Fibroblast of skin of back (primary cell): ENCODE measurements at regions not wholly inside any gene's neighbourhood (a gene's known extent, or its start where the extent isn't known, plus 50 kb on each side); places are given as distances from the start of the nearest gene placed in this dataset.
A peak's percentile ranks its signal among the peaks of the same experiment; 100 is the strongest.
"Not testable (repeated sequence)": the region's sequence is repeated elsewhere in the genome, so short reads cannot be mapped to it uniquely, and the experiment has no call there.

Experiments used
- DNase-seq: peaks from one replicate; pipeline ENCODE4 v3.0.0-alpha.2; 2013

DNA sequence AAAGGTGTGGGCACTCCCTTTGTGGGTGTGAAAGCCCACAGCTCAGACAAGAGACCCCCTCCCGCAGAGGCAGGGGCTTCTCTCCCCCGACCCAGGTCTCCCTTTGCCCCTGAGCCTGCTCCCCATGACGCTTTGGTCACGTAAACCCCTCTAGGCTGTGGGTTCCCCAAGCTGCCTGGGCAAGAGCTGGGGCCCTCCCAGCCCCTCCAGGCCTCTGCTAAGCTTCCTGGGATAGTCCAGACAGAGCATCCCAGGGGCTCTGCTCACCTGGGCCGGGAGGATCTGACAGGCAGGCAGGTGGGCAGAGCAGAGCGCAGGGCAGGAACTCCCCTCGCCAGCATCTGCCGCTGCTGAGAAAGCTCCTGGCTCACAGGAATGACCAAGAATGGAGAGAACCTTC lies 177.3 kb downstream of the BANP start:
- no peak for DNase-seq

DNA sequence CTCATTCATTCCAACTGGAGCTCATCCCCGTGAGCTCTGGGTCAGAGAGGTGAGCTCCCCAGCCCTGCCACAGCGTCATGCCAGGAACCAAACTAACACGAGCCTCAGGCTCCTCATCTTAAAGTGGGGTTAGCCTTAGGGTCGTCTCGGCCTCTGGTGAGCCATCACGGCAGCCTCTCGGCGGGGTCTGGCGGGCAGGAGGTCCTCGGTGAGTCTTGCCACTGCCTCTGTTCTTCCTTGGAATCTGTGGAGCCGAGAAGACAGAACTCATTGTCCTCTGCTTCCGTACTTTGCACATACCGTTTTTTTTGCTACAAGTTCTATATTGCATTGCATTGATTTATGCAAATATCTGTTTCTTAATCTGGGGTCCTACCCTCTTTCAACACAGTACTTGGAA lies 177.9 kb downstream of the BANP start:
- not testable (repeated sequence) for DNase-seq

DNA sequence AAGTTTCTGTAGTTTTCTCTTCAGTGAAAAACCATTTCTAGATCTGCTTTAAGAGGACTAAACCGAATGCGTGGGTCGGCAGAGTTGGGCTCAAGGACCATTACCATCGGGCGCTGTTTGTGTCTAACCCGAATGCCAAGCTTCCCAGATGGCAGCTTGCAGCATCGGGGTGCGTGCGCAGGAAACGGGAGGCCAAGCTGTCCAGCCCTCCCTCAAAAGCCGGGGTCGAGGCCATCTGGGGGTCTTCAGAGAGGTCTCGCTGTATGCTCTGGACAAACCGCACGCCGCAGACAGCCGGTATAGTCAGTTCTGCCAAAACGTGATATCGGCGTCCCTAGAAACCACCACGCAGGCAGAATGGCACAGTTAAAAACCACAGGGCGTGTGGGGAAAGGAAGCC lies 178.8 kb downstream of the BANP start:
- no peak for DNase-seq

DNA sequence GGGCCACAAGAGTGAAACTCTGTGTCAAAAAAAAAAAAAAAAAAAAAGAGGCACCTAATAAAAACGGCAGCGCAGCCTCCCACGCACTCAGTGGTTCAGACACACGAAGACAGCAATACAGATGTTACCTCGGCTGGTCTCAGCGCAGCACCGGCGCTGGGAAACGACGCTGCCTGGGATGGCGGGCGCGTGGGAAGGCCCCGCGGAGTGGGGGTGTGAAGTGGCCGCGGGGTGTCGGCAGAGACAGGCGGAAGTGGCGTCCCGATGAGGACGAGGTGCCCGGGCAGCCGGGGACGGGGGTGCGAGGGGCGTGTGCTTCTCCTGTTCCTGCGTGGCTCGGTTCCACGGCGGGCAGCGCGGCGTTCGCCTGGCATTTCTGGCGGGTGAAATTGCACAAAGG lies 179.4 kb downstream of the BANP start:
- no peak for DNase-seq

DNA sequence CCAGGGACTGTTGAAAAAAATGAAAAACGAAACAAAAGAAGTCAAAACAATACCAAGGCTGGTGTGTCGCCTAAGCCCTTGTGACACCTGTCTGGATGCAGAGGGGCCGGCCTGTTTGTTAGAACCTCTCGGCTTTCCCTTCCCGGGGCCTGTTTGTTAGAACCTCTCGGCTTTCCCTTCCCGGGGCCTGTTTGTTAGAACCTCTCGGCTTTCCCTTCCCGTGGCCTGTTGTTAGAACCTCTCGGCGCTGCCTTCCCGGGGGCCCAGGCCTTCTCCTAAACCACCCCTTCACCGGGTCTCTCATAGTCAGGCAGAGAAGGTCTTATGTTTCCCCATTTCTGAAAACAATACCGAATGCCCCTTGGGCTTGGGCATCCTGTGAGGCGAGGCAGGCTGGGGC lies 180.0 kb downstream of the BANP start:
- no peak for DNase-seq

DNA sequence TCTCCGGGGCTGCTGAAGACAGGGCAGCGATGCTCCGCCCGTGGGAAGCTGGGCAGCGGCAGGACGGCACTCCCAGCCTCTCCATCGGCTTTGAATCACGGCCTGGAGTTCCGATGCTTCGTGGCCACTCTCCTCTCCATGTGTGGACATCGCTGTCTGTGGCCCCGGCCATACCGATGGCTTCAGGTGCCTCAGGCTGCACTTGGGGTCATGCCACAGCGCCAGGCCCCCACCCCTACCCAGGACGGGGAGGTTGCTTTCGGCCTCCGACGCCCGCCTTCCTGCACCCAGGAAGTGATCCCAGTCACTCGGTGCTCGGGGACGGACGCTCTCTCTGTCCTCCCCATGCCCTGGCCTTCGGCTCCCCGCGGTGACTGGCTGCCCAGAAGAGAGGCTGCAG lies 180.7 kb downstream of the BANP start:
- DNase-seq = no peak

DNA sequence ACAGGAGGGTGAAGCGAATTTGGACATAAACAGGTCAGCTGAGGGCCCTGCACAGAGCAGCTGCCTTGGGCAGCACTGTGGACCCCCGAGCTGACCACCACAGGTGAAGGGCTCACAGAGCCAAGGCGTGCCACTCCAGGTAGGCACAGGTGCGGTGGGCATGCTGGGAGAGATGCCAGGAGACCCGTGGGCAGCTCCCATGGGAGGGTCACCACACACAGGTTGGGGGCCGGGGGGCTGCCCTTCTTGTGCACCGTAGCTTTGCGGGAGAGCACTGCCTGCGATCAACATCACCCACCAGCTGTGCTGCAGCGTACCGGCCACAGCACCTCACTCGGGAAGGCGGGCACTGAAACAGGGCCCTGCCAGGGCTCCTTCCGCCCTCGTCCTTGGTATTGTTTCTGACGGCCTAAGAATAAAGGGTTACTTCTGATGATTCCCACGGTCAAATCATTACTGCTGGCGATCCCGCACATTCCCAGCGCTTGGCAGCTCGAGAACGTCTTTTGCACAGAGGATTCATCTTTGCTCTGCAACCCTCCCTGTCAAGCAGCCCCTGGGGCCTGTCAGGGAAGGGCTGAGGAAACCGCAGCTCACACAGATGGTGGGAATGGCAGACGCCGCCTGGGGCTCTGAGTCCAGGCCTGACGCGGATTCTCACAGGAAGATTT lies 181.7 kb downstream of the BANP start:
- DNase-seq = peak; percentile 32

DNA sequence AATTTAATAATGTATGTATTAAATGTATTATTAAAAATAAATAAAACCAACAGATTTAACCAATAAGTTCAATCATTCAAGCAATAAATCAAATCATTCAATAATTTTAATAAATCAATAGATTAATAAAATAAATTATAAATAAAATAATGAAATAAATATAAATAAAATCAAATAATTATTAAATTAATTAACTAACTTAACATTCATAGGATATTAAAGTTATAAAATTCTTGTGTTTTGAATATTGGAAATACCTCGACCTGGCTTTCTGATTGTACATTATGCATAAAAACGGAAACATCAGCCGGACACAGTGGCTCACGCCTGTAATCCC lies 182.2 kb downstream of the BANP start:
- DNase-seq = no peak

DNA sequence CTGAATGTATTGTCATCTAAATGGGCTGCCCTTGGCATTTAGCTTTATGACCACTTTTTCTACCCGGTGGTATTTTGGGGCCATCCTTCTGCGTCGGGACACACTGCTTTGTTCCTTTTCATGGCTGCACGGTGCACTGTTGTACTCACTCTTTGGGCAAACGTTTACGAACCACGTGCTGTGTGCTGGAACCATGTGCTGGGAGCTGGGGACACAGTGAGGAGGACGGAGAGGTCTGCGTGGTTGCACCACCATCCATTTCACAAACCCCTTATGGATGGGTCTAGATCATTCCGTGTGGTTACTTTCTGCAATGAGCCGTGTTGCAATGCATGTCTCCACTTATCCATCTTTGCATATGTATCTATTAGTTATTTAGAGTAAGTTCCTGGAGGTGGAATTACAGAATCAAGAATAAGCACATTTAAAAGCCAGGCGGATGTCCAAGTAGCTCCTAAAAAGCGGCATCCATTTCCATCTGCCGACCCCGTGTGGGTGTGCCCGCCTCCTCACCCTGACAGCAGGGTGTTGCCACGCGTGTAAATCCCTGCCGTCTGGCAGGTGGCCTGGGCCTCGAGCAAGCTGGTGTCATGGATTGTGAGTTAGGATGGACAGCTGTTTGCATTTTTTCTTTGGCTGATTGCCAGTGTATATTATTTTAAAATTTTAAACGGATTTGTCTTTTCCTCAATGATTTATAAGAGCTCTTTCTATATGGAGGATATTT lies 183.1 kb downstream of the BANP start:
- DNase-seq = not testable (repeated sequence)

DNA sequence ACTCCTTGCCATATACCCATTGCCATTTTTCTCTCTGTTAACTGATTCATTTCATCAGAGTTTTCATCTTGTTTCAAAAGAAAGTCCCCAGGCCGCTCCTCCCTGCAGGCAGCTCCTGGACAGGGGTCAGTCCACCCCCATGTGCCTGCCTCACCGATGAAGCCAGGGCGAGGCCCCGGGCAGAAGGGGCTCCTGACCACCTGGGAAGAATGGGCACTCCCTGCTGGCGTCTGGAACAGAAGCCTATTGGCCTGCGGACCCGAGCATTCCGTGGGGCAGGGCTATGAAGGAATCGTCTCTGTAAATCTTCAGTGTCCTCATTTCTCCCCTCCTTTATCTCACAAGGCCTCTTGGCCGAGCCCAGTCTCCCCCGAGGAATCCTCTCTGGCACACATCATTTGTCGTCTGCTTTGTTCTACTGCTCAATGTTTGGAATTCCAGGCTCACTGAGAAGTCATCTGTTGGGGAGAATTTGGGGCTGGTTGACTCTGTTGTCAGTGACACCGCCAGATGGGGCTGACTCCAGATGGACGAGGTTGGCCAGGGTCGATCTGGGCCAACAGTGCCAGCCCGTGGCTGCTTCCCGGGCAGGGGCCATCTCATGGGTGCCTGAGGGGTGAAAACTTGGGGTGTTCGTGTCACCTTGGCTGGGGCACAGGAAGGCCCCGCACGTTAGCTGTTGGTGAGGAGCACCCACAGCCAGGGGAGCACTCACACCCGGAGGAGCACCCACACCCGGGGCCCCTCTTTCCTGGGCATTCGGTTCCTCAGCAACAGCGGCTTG lies 183.9 kb downstream of the BANP start:
- DNase-seq = peak; percentile 24

DNA sequence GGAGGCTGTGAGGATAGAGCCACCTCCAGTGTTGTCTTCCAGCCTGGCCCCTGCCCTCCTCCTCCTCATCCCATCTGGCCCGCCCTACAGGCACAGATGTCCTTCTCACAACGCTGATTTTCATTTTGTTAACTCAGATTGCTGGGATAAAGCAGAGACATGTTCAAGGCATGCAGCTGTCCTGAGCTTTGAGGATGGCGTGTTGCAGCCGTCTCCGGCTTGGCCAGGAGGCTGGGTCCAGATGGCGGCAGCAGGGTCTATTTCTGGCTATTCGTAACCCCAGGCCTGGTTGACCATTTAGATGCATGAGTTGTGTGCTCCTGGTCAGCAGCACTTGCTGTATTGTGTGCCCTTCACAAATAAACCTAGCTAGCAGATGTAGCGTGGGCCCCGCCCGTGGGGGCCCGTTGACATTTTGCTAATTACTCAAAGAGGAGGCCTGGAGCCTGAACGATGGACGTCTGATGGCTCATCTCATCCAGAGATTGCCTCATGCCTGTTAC lies 185.0 kb downstream of the BANP start:
- not testable (repeated sequence) for DNase-seq

DNA sequence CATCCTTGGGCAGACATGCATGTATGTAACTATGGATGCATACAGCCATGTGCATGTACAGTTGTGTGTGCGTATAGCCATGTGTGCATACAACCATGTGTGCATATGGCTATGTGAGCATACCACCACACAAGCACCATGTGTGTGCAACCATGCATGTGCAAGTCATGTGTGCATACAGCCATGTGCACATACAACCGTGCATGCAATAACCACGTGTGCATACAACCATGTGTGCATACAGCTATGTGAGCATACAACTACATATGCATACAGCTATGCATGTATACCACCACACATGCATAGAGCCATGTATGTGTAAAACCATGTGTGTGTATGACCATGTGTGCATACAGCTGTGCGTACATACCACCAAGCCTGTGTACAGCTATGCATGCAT lies 185.7 kb downstream of the BANP start:
- DNase-seq = not testable (repeated sequence)

DNA sequence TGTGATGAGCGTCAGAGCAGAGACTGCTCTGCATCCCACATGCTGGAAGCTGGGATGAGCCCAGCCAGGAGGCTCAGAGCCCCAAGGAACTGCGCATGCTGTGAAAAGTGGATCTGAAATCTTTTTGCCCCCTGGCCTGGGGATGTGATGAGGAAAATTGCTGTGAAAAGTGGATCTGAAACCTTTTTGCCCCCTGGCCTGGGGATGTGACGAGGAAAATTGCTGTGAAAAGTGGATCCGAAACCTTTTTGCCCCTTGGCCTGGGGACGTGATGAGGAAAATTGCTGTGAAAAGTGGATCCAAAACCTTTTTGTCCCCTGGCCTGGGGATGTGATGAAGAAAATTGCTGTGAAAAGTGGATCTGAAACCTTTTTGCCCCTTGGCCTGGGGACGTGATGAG lies 187.9 kb downstream of the BANP start:
- DNase-seq = not testable (repeated sequence)

DNA sequence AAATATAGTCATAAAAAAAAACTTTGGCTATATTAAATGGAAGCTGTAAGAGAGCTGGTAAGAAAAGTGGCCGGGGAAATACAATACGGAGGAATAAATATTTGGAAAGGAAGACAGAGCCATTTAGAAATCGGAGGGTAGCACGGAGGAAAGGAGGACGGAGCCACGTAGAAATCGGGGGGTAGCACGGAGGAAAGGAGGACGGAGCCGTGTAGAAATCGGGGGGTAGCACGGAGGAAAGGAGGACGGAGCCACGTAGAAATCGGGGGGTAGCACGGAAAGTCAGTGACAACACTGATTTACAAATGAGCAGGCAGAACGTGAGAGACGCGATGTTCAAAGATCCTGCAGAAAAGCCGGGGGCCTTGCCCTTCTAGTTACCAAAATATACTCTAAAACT lies 189.0 kb downstream of the BANP start:
- not testable (repeated sequence) for DNase-seq

DNA sequence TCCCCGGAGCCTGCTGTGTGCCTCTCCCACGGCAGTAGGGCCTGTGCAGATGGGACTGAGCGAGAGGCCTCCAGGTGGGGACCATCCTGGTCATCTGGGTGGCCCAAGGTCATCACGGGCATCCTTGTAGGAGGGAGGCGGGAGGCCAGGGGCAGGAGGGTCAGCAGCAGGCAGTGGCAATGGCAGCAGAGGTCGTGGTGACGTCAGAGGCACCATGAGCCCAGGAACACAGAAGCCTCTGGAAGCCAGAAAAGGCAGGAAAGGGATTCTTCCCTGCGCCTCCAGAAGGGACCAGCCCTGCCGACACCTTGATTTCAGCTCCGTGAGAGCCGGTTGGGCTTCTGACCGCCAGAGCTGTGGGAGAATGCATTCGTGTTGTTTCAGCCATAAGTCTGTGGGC lies 190.3 kb downstream of the BANP start:
- DNase-seq = no peak

DNA sequence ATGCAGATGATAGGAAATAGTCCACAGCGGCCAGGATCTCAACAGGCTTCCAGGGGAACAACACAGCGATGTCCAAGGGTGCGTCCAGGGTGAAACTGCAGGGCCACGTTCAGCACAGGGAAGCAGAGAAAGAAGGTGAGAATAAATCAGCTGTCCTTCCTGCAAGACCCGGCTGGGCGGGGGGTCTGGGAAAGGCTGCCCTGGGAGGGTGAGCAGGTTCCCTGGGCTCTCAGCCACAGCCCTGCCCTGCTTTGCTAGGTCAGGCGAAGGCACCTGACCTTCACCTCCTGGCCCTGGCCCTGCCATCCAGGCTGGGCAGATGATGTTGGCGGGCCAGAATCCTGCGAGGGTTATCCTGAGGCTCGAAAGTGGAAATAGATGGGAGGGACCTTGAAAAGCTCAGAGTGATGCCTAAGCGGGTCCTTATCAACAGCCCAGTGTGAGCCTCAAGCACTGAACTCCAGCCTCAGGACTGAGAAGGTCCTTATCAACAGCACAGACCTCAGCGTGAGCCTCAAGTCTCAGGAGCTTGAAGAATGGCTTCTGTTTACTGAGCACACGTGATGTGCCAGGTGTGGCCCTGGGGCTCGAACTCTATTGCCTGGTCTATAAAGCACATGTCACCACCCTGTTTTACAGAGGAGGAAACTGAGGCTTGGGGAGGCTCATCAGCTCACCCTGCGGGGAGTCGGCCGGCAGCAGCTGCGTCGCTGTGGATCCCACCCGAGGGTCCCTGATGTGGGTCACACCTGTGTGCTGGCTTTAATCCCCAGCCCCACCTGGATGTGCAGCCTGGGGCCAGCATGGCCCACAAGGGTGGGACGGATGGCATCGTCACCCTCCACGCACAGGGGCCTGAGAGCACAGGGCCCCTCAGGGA lies 191.1 kb downstream of the BANP start:
- not testable (repeated sequence) for DNase-seq

DNA sequence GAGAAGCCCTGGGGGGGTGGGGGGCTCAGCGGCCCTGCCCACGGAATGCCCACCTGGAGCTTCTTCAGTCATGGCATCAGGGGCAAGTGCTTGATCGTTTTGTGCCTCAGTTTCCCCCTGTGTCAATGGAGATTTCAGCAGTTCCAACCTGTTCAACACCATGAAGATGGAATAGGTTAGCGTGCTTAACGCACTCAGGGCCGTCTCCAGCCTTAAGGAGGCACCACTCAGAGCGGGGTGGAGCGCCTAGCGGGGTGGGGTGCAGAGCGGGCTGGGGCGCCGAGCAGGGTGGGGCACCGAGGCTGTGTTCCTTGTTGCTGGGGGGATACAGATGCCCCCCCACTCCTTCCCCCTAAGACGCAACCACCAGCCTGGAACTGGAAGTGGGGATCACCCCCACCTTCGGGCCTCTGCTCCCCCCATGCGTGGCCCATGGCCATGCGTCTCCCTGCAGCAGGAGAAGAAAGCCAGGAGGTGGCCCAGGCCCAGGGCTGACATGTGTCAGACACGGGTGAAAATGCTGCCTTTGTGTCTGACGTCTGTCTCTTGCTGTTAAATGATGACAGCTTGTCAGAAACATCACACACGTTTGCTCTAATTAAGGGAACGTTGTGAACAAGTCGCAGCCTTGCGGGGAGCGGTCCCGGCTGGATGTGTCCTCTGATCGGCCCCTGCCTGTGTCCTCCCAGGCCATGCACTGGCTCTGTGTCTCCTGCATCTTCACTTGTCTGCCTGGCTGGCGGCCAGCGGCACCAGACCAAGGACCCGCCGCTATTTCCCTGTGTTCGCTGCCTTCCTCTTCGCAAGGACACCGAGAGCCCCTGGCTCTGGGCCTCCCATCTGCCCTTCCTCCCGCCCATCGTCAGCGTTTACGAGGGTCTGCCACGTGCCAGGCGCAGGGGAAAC lies 192.1 kb downstream of the BANP start:
- not testable (repeated sequence) for DNase-seq

DNA sequence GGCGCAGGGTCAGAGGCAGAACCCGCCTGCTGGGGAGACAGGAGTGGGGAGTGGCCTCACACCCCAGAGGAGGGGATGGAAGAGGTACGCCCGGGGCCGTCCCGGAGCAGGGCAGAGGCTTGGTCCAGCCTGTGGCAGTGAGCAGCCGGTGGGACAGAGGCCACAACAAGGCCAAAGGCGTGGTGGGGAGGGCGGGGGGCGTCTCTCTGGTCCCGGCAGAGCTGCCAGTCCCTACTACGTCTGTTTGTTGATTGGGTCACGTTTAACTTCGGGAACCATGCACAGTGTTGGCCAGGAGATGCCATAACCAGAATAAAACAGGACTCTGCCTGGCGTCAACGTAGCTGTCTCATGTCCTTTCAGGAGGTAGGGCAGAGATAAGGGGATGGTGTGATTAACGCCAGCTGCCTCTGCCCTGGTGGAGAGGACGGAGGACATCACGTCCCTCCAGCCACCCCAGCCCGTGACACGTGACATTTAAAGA lies 192.8 kb downstream of the BANP start:
- no peak for DNase-seq

DNA sequence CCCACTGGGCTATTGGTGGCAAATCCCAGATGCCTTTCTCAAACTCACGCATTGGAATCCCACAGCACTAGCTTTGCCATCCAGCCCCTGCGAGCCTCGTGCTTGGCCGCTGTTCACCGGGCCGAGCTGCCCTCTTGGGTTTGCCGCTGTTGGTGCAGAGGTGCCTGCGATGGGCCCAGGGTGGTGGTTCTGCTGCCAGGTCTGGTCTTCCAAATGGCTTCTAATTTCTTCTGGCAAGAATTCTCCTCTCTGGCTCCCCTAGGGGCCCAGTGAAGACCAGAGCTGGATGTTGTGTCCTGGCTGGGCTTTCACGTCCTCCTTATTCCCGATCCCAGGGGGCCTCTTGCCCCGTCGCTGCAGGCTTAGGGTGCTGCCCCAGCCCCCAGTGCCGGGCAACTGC lies 194.1 kb downstream of the BANP start:
- not testable (repeated sequence) for DNase-seq

DNA sequence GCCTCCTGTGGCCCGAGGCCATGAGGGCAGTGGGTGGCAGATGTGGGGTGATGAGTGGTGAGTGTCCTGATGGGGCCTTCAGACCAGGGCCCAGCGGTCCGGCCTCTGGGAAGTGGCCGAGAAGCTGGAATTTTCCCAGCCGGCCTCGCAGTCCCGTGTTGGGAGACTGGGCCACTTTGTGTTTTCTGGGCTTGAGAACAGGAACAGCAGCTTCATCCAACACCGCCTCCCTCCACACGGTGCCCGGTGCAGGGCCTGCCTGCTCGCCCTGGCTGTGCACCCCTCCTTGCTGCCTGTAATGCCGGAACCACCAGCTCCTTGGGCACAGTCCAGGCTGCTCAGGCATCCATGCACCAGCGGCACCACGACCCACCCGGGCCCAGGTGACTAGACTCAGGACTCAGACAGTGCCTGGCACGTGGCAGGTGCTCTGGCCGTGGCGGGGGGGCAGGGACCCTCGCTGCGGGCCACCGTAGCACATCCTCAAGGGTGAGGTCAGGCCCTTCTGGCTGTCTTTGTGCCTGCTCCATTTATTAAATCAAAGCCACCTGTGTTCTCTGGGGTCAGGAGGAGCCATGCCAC lies 194.7 kb downstream of the BANP start:
- not testable (repeated sequence) for DNase-seq

DNA sequence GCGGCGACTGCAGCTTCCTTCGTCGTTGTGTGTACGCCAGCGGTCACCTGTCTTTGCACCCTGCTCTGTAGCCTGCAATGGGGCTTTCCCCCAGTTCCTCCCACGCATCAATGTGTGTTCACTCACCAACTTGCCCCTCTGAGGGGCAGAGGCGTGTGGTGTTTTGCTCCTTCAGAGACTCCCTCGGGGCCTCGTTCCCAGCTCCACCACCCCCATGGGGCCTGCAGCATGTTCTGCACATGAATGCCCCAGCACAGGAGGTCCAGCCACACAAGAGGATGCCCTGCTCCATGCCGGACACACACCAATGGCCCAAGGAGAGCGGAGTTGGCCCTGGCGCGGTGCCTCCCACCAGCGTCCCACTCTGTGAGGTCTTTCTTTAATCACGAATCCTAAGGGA lies 196.8 kb downstream of the BANP start:
- DNase-seq = not testable (repeated sequence)
